Skin of body (tissue), 1 donor: ENCODE measurements at regions not wholly inside any gene's neighbourhood (a gene's known extent, or its start where the extent isn't known, plus 50 kb on each side); places are given as distances from the start of the nearest gene placed in this dataset.
"Not testable (repeated sequence)": the region's sequence is repeated elsewhere in the genome, so short reads cannot be mapped to it uniquely, and the experiment has no call there.

Experiments used
- DNase-seq: peaks from one replicate; lab custom pipeline; 2025; lab: John Stamatoyannopoulos, UW

- DNase-seq = no peak
These were observed 86.7 kb upstream of the MAP4K4 start for GRCh38 chr2:101610750-101611315.

- no peak for DNase-seq
These were observed 88.1 kb upstream of the MAP4K4 start for GRCh38 chr2:101609433-101609832.

- DNase-seq = no peak
These were observed 88.8 kb upstream of the MAP4K4 start for GRCh38 chr2:101608408-101609310.

DNA sequence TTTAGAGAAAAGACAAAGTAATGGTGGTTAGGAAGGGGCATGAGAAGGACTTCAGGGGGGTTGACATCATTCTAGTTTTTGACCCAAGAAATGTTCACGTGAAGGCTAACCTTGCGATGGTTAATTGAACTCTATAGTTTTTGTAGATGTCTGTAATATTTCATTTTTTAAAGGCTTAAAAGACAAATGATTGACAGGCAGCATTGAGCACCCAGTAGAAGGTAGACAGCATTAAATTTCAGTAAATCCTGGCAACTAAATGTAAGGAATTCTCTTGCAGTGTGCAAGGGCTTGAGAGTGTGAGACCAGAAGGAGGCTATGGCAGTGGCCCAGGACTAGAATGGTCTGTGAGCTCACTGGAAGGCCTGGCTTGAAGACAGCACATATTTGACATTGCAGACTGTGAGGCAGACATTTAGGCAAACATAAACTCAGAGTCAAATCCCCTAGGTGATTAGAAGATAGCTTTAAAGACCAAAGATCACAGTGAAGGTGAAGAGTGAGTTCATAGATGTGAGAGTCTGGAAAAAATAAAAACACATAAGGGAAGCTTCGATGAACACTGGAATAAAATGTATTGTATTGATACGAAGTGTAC, 100.1 kb upstream of the MAP4K4 start:
- peak; percentile 36 for DNase-seq

- DNase-seq = no peak
These were observed 101.2 kb upstream of the MAP4K4 start for GRCh38 chr2:101596333-101596732.

- no peak for DNase-seq
These were observed 110.3 kb upstream of the MAP4K4 start for GRCh38 chr2:101587251-101587650.

GRCh38 chr2:101583861-101584260, 108.9 kb upstream of the RFX8 start:
- no peak for DNase-seq

DNA sequence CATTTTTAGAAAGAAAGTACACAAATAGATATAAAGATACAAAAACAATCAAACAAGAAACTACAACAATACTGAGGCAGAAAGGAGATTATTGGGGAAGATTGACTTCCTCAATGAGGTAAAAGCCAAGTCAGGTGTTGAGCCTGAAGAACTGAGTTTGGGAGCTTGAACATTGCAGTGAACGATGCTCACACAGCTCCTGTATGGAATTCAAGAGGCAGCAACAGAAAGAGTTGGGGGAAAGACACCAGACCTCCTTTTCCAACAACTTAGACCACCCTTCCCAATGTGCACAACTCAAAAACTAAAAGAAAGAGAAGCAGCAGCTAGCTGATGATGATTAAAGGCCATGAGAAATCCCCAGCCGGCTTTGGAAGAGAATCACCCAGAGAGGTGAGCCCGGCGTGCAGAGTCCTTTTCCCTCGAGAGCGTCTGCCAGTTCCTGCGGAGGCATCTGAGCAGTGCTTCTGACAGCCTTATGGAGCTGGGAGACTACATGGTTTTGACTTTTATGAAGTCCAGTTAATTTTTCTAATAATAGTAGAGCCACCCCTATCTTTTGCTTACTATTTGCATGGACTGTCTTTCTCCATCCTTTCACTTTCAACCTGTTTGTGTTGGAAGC, 106.9 kb upstream of the RFX8 start:
- no peak for DNase-seq

DNA sequence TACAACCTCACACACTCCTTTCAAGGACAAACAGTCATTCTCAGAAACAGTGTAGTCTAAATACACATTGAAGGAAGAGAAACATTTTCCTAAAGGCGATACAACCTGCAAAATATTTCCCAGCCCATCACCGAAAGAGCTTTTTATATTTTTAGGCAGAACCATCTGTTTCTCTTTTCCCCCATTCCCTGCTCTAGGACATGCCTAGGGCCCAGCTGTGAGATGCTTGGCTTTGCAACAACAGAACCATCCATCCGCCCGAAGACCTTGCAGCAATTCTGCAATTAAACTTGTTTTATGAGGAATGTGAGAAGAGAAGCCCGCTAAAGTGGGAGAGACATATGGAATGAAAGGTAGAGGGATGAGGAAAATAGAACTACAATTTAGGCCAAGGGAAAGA, 105.6 kb upstream of the RFX8 start:
- DNase-seq = no peak

DNA sequence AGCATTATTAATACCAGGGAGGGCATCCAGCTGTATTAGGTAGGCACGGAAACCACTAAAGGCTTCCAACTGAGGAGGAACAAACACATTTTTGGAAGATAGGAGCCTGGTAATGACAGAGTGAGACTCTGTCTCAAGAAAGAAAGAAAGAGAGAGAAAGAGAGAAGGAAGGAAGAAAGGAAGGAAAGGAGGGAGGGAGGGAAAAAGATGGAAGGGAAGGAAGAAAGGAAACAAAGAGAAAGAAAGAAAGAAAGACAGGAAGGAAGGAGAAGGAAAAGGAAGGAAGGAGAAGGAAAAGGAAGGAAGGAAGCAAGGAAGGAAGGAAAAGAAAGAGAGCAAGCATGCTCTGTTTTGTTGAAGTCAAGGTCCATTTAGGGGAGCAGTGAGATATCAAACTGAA, 103.8 kb upstream of the RFX8 start:
- no peak for DNase-seq

GRCh38 chr2:101578135-101578534, 103.2 kb upstream of the RFX8 start:
- not testable (repeated sequence) for DNase-seq

GRCh38 chr2:101577173-101577572, 102.3 kb upstream of the RFX8 start:
- no peak for DNase-seq

GRCh38 chr2:101574622-101575021, 99.7 kb upstream of the RFX8 start:
- no peak for DNase-seq

GRCh38 chr2:101571951-101572350, 97.0 kb upstream of the RFX8 start:
- no peak for DNase-seq

GRCh38 chr2:101569886-101570520, 95.1 kb upstream of the RFX8 start:
- no peak for DNase-seq

- DNase-seq = no peak
These were observed 94.1 kb upstream of the RFX8 start for GRCh38 chr2:101568969-101569368.

DNA sequence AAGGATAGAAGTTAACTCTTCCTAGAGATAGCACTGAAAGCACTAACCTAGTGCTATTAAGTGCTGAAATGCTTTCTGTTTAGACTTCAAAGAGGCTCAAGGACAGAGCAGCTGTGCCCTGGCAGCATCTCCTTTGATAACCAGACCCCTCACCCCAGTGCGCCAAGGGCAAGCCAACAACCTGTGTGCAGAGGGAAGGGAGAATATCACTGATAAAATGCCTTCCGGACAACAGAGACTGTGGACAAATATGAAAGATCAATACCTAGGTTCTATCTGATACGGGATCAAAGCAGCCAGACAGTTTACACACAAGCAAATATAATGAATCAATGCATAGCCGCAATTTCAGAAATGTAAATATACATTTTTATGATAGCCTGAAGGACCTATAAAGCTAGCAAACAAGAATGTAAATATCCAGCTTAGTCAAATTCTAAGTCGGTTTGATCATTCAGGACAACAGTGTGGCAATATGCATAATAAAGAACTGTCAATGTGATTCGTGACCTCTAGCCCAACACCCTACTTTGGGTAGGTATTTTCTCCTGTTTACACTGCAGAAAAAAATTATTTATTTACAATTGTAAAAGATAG, 91.8 kb upstream of the RFX8 start:
- DNase-seq = no peak

DNA sequence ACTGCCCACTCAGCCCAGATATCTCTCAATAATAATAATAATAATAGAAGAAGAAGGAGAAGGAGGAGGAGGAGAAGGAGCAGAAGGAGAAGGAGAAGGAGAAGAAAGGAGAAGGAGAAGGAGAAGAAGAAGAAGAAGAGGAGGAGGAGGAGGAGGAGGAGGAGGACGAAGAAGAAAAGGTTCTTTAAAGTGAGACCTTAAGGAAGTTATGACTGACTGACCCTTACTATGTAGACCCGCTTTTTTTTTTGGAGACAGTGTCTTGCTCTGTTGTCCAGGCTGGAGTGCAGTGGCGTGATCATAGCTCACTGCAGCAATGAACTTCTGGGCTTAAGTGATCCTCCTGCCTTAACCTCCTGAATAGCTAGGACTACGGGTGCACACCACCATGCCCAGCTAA, 88.9 kb upstream of the RFX8 start:
- DNase-seq = no peak

DNA sequence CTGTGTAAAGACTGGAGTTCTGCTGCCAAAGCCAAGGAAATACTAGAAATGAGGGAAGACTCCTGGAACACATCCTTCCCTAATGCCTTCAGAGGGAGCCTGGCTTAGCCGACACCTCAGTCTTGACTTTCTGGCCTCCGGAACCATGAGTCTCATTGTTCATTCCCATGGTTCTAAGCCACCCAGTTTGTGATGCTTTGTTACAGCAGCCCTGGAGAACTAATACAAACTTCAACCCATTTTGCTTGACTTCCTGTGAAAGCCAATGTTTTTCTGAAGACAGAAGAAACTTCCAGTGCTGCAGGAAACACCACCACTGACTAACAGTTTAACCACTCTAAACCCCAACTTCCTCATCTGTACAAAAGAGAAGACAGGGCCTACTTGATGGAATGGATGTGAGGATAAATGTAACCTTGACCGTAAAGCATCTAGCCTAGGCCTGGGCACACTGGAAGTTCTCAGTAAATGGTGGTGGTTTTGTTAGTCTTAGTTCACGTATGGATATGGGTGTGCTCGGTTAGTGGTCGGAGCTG, 85.9 kb upstream of the RFX8 start:
- DNase-seq = no peak

DNA sequence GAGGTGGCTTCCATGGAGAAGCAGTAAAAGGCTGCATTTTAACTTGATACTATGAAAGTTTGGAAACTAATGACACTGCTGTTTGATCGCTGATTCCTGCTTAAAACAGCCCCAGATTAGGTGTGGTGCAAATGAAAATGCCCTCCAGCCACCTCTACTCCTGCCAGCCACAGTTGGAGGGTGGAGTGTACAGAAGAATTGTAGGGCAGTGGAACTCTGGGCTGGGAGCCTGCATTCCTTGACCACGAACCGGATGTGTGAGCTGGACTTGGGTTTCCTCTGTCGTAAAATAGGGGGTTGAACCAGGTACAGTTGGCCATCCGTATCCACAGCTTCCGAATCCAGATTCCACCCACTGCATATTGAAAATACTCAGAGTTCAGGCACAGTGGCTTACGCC, 84.6 kb upstream of the RFX8 start:
- DNase-seq = no peak
